HL-60 (cell line): ENCODE measurements at regions not wholly inside any gene's neighbourhood (a gene's known extent, or its start where the extent isn't known, plus 50 kb on each side); places are given as distances from the start of the nearest gene placed in this dataset.

Source experiments
- DNase-seq, 2 experiments: peaks; one replicate each; pipeline ENCODE4 v3.0.0-alpha.2; 2010 to 2020; ENCODE audit warnings: low read depth in 1 of 2, low spot score in 1 of 2
- H3K27ac ChIP-seq: fragments of 250-450 bp; sonication (Bioruptor Pico); replicated peaks from 2 replicates; pipeline ENCODE4 v1.5.1; 2020; ENCODE audit warnings: mild to moderate bottlenecking, moderate library complexity
- H3K27me3 ChIP-seq: fragments of 250-450 bp; sonication (Bioruptor Pico); 2 replicates; pipeline ENCODE4 v1.5.1; 2021; ENCODE audit warnings: mild to moderate bottlenecking, moderate library complexity; ENCODE audit not compliant: insufficient read depth, poor library complexity, severe bottlenecking
- H3K4me3 ChIP-seq: replicated peaks from 2 replicates; pipeline ENCODE4 v1.5.1; 2011; ENCODE audit warnings: mild to moderate bottlenecking, control low read depth, low read length; ENCODE audit not compliant: insufficient read depth
- GABPA ChIP-seq: IDR thresholded peaks from 2 replicates; pipeline ENCODE4 v1.6.1; 2012; ENCODE audit warnings: low read depth
- POLR2AphosphoS5 ChIP-seq: IDR thresholded peaks from 2 replicates; pipeline ENCODE4 v1.6.1; 2012; ENCODE audit warnings: low read depth
- SPI1 ChIP-seq: IDR thresholded peaks from 2 replicates; pipeline ENCODE4 v1.6.1; 2012; ENCODE audit warnings: low read depth, mild to moderate bottlenecking, borderline replicate concordance
- TF ChIP-seq, protein P1 (sequence below): IDR thresholded peaks from 2 replicates; pipeline ENCODE4 v1.6.1; 2012; ENCODE audit warnings: low read depth; ENCODE audit not compliant: insufficient replicate concordance
- TF ChIP-seq, protein P2 (sequence below): IDR thresholded peaks from one replicate; pipeline ENCODE4 v1.5.1; 2011; ENCODE audit warnings: low read length, control low read depth, inconsistent platforms; ENCODE audit not compliant: insufficient read depth

DNA sequence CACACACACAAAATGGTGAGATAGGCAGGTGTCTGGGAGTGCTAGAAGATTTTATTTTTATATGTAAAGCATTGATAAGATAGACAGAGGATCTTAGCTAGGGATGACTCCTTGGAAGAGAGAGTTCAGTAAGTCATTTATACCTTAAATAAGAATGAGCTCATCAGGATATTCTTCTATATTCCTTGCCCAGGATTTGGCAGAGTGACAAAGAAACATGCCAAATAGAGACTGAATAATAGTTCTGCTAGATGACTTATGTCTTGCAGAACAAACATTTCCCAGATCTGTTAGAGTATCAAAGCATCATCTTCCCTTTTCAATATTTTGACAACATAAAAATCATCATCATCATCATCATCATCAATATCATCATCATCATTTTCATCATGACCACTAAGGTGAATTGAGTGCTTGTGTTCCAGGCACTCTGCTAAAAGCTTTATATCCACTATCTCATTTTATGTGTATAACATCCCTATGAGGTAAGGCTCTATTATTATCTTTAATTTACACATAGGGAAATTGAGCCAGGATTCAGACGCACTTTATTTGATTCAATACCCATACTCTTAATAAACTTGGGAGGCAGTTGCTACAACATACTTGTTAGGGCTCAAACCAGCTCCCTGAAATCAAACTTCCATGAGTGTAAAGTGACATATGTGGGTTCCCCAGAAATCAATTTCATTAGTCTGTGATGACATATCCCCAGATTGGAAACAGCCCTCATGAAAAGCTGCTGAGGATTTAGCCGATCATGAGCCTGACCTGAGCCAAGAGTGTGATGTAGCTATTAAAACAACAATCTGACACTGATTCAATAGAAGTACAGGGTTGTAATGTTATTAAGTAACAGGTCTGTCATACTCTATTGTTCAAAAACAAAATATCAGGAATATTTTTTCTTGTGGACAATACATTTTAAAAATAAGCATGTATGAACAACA lies 176.3 kb upstream of the SEMA6A start:
- no peak overlapping the region for H3K4me3 ChIP-seq
- TF ChIP-seq, protein P1, sequence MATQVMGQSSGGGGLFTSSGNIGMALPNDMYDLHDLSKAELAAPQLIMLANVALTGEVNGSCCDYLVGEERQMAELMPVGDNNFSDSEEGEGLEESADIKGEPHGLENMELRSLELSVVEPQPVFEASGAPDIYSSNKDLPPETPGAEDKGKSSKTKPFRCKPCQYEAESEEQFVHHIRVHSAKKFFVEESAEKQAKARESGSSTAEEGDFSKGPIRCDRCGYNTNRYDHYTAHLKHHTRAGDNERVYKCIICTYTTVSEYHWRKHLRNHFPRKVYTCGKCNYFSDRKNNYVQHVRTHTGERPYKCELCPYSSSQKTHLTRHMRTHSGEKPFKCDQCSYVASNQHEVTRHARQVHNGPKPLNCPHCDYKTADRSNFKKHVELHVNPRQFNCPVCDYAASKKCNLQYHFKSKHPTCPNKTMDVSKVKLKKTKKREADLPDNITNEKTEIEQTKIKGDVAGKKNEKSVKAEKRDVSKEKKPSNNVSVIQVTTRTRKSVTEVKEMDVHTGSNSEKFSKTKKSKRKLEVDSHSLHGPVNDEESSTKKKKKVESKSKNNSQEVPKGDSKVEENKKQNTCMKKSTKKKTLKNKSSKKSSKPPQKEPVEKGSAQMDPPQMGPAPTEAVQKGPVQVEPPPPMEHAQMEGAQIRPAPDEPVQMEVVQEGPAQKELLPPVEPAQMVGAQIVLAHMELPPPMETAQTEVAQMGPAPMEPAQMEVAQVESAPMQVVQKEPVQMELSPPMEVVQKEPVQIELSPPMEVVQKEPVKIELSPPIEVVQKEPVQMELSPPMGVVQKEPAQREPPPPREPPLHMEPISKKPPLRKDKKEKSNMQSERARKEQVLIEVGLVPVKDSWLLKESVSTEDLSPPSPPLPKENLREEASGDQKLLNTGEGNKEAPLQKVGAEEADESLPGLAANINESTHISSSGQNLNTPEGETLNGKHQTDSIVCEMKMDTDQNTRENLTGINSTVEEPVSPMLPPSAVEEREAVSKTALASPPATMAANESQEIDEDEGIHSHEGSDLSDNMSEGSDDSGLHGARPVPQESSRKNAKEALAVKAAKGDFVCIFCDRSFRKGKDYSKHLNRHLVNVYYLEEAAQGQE, result no peak
- no peaks in the 10 kb centered on the region for H3K27me3 ChIP-seq
- no peak overlapping the region for H3K27ac ChIP-seq
- no peak for DNase-seq

DNA sequence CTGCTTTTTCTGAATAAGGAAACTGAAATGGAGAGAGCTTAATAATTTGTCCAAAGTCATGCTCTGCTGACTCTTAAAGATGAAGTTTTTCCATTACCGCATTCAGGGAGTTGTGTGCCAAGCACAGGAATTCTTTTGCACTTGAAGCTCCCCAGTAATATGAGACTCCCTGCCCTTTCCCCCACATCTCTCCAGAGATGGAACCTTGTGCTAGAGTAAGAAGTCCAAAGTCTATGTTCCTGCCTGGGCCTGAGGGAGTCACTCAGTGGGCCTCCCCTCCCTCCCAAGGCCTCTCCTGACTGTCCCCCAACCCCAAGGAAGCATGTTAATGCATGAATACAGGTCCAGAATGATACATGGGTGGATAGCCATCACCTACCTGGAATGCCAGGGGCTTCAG lies 173.3 kb upstream of the SEMA6A start:
- DNase-seq, result no peak
- TF ChIP-seq, protein P1, result no peak
- TF ChIP-seq SPI1 (no peak), GABPA (no peak), POLR2AphosphoS5 (no peak)
- TF ChIP-seq, protein P2, sequence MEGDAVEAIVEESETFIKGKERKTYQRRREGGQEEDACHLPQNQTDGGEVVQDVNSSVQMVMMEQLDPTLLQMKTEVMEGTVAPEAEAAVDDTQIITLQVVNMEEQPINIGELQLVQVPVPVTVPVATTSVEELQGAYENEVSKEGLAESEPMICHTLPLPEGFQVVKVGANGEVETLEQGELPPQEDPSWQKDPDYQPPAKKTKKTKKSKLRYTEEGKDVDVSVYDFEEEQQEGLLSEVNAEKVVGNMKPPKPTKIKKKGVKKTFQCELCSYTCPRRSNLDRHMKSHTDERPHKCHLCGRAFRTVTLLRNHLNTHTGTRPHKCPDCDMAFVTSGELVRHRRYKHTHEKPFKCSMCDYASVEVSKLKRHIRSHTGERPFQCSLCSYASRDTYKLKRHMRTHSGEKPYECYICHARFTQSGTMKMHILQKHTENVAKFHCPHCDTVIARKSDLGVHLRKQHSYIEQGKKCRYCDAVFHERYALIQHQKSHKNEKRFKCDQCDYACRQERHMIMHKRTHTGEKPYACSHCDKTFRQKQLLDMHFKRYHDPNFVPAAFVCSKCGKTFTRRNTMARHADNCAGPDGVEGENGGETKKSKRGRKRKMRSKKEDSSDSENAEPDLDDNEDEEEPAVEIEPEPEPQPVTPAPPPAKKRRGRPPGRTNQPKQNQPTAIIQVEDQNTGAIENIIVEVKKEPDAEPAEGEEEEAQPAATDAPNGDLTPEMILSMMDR, result no peak
- H3K27me3 ChIP-seq, result no peaks in the 10 kb centered on the region
- no peak overlapping the region for H3K4me3 ChIP-seq
- H3K27ac ChIP-seq, result no peak overlapping the region

DNA sequence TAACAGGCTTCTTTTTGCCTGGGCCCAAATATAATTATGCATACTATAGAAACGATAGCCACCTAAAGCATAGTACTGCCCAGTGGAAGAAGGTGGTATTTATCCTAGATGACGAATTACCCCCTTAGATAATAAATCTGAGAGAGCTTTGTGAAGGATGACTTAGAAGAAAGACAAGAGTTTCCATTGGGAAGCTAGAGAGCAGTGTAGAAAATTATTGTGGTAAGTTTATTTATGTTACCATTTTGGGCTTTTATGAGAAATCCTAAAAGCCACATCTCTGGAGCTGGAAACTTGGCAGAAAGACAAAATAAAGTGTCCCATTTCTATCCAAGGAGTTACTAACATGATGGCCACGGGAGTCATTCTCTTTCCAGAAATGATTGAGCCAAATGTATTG lies 172.0 kb upstream of the SEMA6A start:
- Histone ChIP-seq H3K4me3 (no peak overlapping the region), H3K27me3 (no peaks in the 10 kb centered on the region), H3K27ac (no peak overlapping the region)
- no peak for DNase-seq
- TF ChIP-seq, protein P2, result no peak
- TF ChIP-seq POLR2AphosphoS5 (no peak), SPI1 (no peak), GABPA (no peak)
- TF ChIP-seq, protein P1, result no peak
